Right ventricle myocardium inferior (tissue), 1 donor: ENCODE measurements at regions not wholly inside any gene's neighbourhood (a gene's known extent, or its start where the extent isn't known, plus 50 kb on each side); places are given as distances from the start of the nearest gene placed in this dataset.

Experiments
- ATAC-seq: fragments of 200-7000 bp; cut with Tn5 transposase; one replicate; pipeline ENCODE4 v1.9.1; 2020; ENCODE audit warnings: mild to moderate bottlenecking, moderate library complexity
- DNase-seq: peaks from one replicate; pipeline ENCODE4 v3.0.0; 2021; ENCODE audit errors: missing footprints
- intact Hi-C: fragments of 100-400 bp; cut with DNase I; formaldehyde crosslinking; loops from one replicate; pipeline ENCODE4 v1.11.0; 2022
- donor health status: DM: no; HTN: yes; CAD: no; lungs with severe emphysema.

GRCh38 chr15:36315649-36316048, 263.8 kb upstream of the CDIN1 start:
- intact Hi-C loops, result no loop called here
- ATAC-seq, result no peak
- DNase-seq, result no peak

GRCh38 chr15:36323615-36324014, 255.8 kb upstream of the CDIN1 start:
- intact Hi-C loops, result no loop called here
- DNase-seq (no peak), ATAC-seq (no peak)

GRCh38 chr15:36325206-36325605, 254.2 kb upstream of the CDIN1 start:
- DNase-seq, result no peak
- intact Hi-C loops, result no loop called here
- no peak for ATAC-seq

GRCh38 chr15:36329592-36329991, 249.8 kb upstream of the CDIN1 start:
- intact Hi-C loops, result no loop called here
- DNase-seq (no peak), ATAC-seq (no peak)

- ATAC-seq, result no peak
Measured at GRCh38 chr15:36330598-36330997, 248.8 kb upstream of the CDIN1 start.

GRCh38 chr15:36331531-36332275, 247.7 kb upstream of the CDIN1 start:
- intact Hi-C loops, result no loop called here
- no peak for DNase-seq
- no peak for ATAC-seq

More at GRCh38 chr15:36330598-36330997, 248.8 kb upstream of the CDIN1 start:
- intact Hi-C loops, result no loop called here
- DNase-seq, result no peak

GRCh38 chr15:36332301-36332700, 247.1 kb upstream of the CDIN1 start:
- ATAC-seq (no peak), DNase-seq (no peak)
- intact Hi-C loops, result no loop called here

GRCh38 chr15:36332896-36333295, 246.5 kb upstream of the CDIN1 start:
- no peak for DNase-seq
- ATAC-seq, result no peak
- intact Hi-C loops, result no loop called here

- intact Hi-C loops, result no loop called here
- DNase-seq (no peak), ATAC-seq (no peak)
Measured at GRCh38 chr15:36334059-36334458, 245.4 kb upstream of the CDIN1 start.

GRCh38 chr15:36335224-36335623, 244.2 kb upstream of the CDIN1 start:
- ATAC-seq, result no peak
- intact Hi-C loops, result no loop called here
- DNase-seq, result no peak

GRCh38 chr15:36335659-36336058, 243.8 kb upstream of the CDIN1 start:
- no peak for DNase-seq
- intact Hi-C loops, result no loop called here

GRCh38 chr15:36344887-36345286, 234.5 kb upstream of the CDIN1 start:
- DNase-seq, result no peak
- intact Hi-C loops, result no loop called here

More at GRCh38 chr15:36335659-36336058, 243.8 kb upstream of the CDIN1 start:
- no peak for ATAC-seq

GRCh38 chr15:36347272-36347858, 232.1 kb upstream of the CDIN1 start:
- DNase-seq (no peak), ATAC-seq (no peak)
- intact Hi-C loops, result no loop called here

More at GRCh38 chr15:36344887-36345286, 234.5 kb upstream of the CDIN1 start:
- no peak for ATAC-seq

GRCh38 chr15:36356466-36356865, 223.0 kb upstream of the CDIN1 start:
- ATAC-seq, result no peak
- intact Hi-C loops, result no loop called here
- DNase-seq, result no peak

GRCh38 chr15:36356978-36357601, 222.3 kb upstream of the CDIN1 start:
- intact Hi-C loops, result no loop called here
- ATAC-seq (no peak), DNase-seq (no peak)

- ATAC-seq, result no peak
- intact Hi-C loops, result no loop called here
Measured at GRCh38 chr15:36358094-36358493, 221.3 kb upstream of the CDIN1 start.

GRCh38 chr15:36358523-36358922, 220.9 kb upstream of the CDIN1 start:
- intact Hi-C loops, result no loop called here
- ATAC-seq (no peak), DNase-seq (no peak)

More at GRCh38 chr15:36358094-36358493, 221.3 kb upstream of the CDIN1 start:
- DNase-seq, result no peak

GRCh38 chr15:36359286-36359685, 220.1 kb upstream of the CDIN1 start:
- intact Hi-C loops, result no loop called here
- ATAC-seq (no peak), DNase-seq (no peak)

GRCh38 chr15:36361351-36361870, 218.0 kb upstream of the CDIN1 start:
- intact Hi-C loops, result no loop called here
- peak; percentile 32 for DNase-seq
- ATAC-seq, result no peak

- intact Hi-C loops, result no loop called here
- ATAC-seq (peak; percentile 16), DNase-seq (no peak)
Measured at GRCh38 chr15:36362509-36362915, 216.9 kb upstream of the CDIN1 start.
